H9 (cell line): ENCODE measurements at regions not wholly inside any gene's neighbourhood (a gene's known extent, or its start where the extent isn't known, plus 50 kb on each side); places are given as distances from the start of the nearest gene placed in this dataset.

ENCODE experiments used
- DNase-seq: peaks from one replicate; pipeline ENCODE4 v3.0.0-alpha.2; 2017
- H2AFZ ChIP-seq: one replicate; pipeline ENCODE4 v1.6.1; 2013; ENCODE audit warnings: mild to moderate bottlenecking, low read length, control low read depth, moderate library complexity
- H2AK5ac ChIP-seq: 2 replicates; pipeline ENCODE4 v1.6.1; 2013; ENCODE audit warnings: low read length, control low read depth, mixed read lengths; ENCODE audit not compliant: insufficient read length
- H2BK120ac ChIP-seq: one replicate; pipeline ENCODE4 v1.6.1; 2013; ENCODE audit warnings: low read depth, mild to moderate bottlenecking, low read length, control low read depth, inconsistent platforms; ENCODE audit not compliant: poor library complexity, severe bottlenecking
- H2BK12ac ChIP-seq: 2 replicates; pipeline ENCODE4 v1.6.1; 2013; ENCODE audit warnings: low read length, control low read depth, mixed read lengths, low read depth; ENCODE audit not compliant: insufficient read length
- H2BK15ac ChIP-seq: 2 replicates; pipeline ENCODE4 v1.6.1; 2013; ENCODE audit warnings: low read depth, low read length, control low read depth
- H2BK20ac ChIP-seq: one replicate; pipeline ENCODE4 v1.6.1; 2013; ENCODE audit warnings: low read depth, mild to moderate bottlenecking, low read length, control low read depth, inconsistent platforms; ENCODE audit not compliant: poor library complexity, severe bottlenecking
- H2BK5ac ChIP-seq: 2 replicates; pipeline ENCODE4 v1.6.1; 2013; ENCODE audit warnings: low read length, control low read depth, mixed read lengths; ENCODE audit not compliant: insufficient read length
- H3K14ac ChIP-seq: 2 replicates; pipeline ENCODE4 v1.6.1; 2013; ENCODE audit warnings: low read length, control low read depth; ENCODE audit not compliant: insufficient read depth
- H3K18ac ChIP-seq: 2 replicates; pipeline ENCODE4 v1.6.1; 2013; ENCODE audit warnings: low read depth, mild to moderate bottlenecking, mixed read lengths, low read length, control low read depth; ENCODE audit not compliant: insufficient read length
- H3K23ac ChIP-seq: 2 replicates; pipeline ENCODE4 v1.6.1; 2013; ENCODE audit warnings: low read length, control low read depth, mixed read lengths, low read depth; ENCODE audit not compliant: insufficient read length
- H3K23me2 ChIP-seq: 2 replicates; pipeline ENCODE4 v1.6.1; 2013; ENCODE audit warnings: low read depth, mild to moderate bottlenecking, mixed read lengths, low read length, control low read depth; ENCODE audit not compliant: insufficient read length, poor library complexity, severe bottlenecking
- H3K27ac ChIP-seq: 2 replicates; pipeline ENCODE4 v1.5.1; 2013; ENCODE audit warnings: low read length, control low read depth, mixed read lengths, low read depth; ENCODE audit not compliant: insufficient read length
- H3K27me3 ChIP-seq: 2 replicates; pipeline ENCODE4 v1.6.1; 2013; ENCODE audit warnings: low read length, control low read depth, inconsistent platforms; ENCODE audit not compliant: insufficient read depth
- H3K4ac ChIP-seq: 2 replicates; pipeline ENCODE4 v1.6.1; 2013; ENCODE audit warnings: low read depth, mild to moderate bottlenecking, control low read depth, inconsistent platforms, low read length, moderate library complexity
- H3K4me1 ChIP-seq: 2 replicates; pipeline ENCODE4 v1.6.1; 2013; ENCODE audit warnings: low read length, control low read depth, inconsistent platforms; ENCODE audit not compliant: insufficient read depth
- H3K4me2 ChIP-seq: 2 replicates; pipeline ENCODE4 v1.6.1; 2013; ENCODE audit warnings: low read length, control low read depth, mixed read lengths; ENCODE audit not compliant: insufficient read length, insufficient read depth
- H3K56ac ChIP-seq: 2 replicates; pipeline ENCODE4 v1.6.1; 2013; ENCODE audit warnings: low read depth, mild to moderate bottlenecking, mixed read lengths, low read length, control low read depth; ENCODE audit not compliant: insufficient read length
- H3K79me1 ChIP-seq: 2 replicates; pipeline ENCODE4 v1.6.1; 2013; ENCODE audit warnings: low read depth, mild to moderate bottlenecking, moderate library complexity, low read length, control low read depth, inconsistent platforms; ENCODE audit not compliant: insufficient read depth, poor library complexity, severe bottlenecking
- H3K79me2 ChIP-seq: 2 replicates; pipeline ENCODE4 v1.6.1; 2013; ENCODE audit warnings: low read length, control low read depth, inconsistent platforms; ENCODE audit not compliant: insufficient read depth
- H3K9ac ChIP-seq: 2 replicates; pipeline ENCODE4 v1.6.1; 2013; ENCODE audit warnings: low read length, control low read depth, mixed read lengths; ENCODE audit not compliant: insufficient read length; ENCODE audit errors: extremely low read depth
- H3K9me3 ChIP-seq: one replicate; pipeline ENCODE4 v1.6.1; 2013; ENCODE audit warnings: low read depth, low read length, inconsistent platforms; ENCODE audit not compliant: control insufficient read depth
- H3T11ph ChIP-seq: one replicate; pipeline ENCODE4 v1.6.1; 2013; ENCODE audit warnings: mild to moderate bottlenecking, low read length, control low read depth, inconsistent platforms
- H4K20me1 ChIP-seq: one replicate; pipeline ENCODE4 v1.6.1; 2013; ENCODE audit not compliant: control insufficient read depth, insufficient read length, insufficient read depth
- H4K5ac ChIP-seq: 2 replicates; pipeline ENCODE4 v1.6.1; 2013; ENCODE audit warnings: low read depth, mild to moderate bottlenecking, mixed read lengths, low read length, control low read depth; ENCODE audit not compliant: insufficient read length
- H4K8ac ChIP-seq: replicated peaks from 2 replicates; pipeline ENCODE4 v1.6.1; 2013; ENCODE audit warnings: low read length, control low read depth, mixed read lengths, low read depth; ENCODE audit not compliant: insufficient read length
- H4K91ac ChIP-seq: 2 replicates; pipeline ENCODE4 v1.6.1; 2013; ENCODE audit warnings: low read depth, mild to moderate bottlenecking, moderate library complexity, mixed read lengths, low read length, control low read depth; ENCODE audit not compliant: insufficient read length
- H3K27ac Mint-ChIP-seq, 3 experiments: 2 replicates in 2 of 3; 3 replicates in 1 of 3; pipeline ENCODE4 v1.8.0; 2020 to 2021; ENCODE audit warnings: mixed read lengths in 3 of 3, mild to moderate bottlenecking in 1 of 3, moderate library complexity in 1 of 3
- H3K27me3 Mint-ChIP-seq: 2 replicates; pipeline ENCODE4 v1.8.0; 2021; ENCODE audit warnings: low read depth, mild to moderate bottlenecking, moderate library complexity, mixed read lengths
- H3K36me3 Mint-ChIP-seq, 3 experiments: 2 replicates in 2 of 3; 3 replicates in 1 of 3; pipeline ENCODE4 v1.8.0; 2020 to 2021; ENCODE audit warnings: low read depth in 3 of 3, mixed read lengths in 3 of 3; ENCODE audit not compliant: insufficient read depth in 1 of 3
- H3K4me1 Mint-ChIP-seq, 2 experiments: 2 replicates each; pipeline ENCODE4 v1.8.0; 2020; ENCODE audit warnings: mixed read lengths in 2 of 2
- H3K4me3 Mint-ChIP-seq, 2 experiments: 2 replicates in 1 of 2; 3 replicates in 1 of 2; pipeline ENCODE4 v1.8.0; 2020 to 2021; ENCODE audit warnings: mild to moderate bottlenecking in 2 of 2, mixed read lengths in 2 of 2, moderate library complexity in 1 of 2
- H3K9me3 Mint-ChIP-seq, 2 experiments: 2 replicates in 1 of 2; 3 replicates in 1 of 2; pipeline ENCODE4 v1.8.0; 2020; ENCODE audit warnings: mild to moderate bottlenecking in 2 of 2, mixed read lengths in 2 of 2, moderate library complexity in 1 of 2
- CTCF ChIP-seq: fragments of 200-600 bp; sonication (generic); conservative IDR thresholded peaks from 3 replicates; pipeline ENCODE4 v1.8.0; 2021; ENCODE audit warnings: antibody characterized with exemption, mild to moderate bottlenecking
- WGBS: extraction: QIAGEN DNeasy Blood & Tissue Kit; methylation state at CpG from one replicate; pipeline ENCODE4 v1.1.7; 2013; ENCODE audit warnings: missing lambda C conversion rate, low lambda C conversion rate, mixed read lengths; ENCODE audit not compliant: insufficient read length; ENCODE audit errors: extremely low coverage; 5-methylcytosine and 5-hydroxymethylcytosine counted together

- no peaks in the 10 kb centered on the region for H3K36me3 Mint-ChIP-seq
- Histone ChIP-seq H3K4me2 (no peak overlapping the region), H2AFZ (no peak overlapping the region), H3K27ac (no peak overlapping the region), H3K4me1 (no peaks in the 10 kb centered on the region), H4K5ac (no peak overlapping the region), H4K91ac (no peak overlapping the region), H3K4ac (no peak overlapping the region), H3K79me2 (no peaks in the 10 kb centered on the region), H4K8ac (no peak overlapping the region), H2BK20ac (no peak overlapping the region), H3K18ac (no peak overlapping the region), H2BK120ac (no peak overlapping the region), H3K23ac (no peak overlapping the region), H3K9ac (no peak overlapping the region), H2AK5ac (no peak overlapping the region), H2BK5ac (no peak overlapping the region), H3K27me3 (no peaks in the 10 kb centered on the region), H2BK12ac (no peak overlapping the region), H3K14ac (no peak overlapping the region), H4K20me1 (no peaks in the 10 kb centered on the region), H3T11ph (no peak overlapping the region), H2BK15ac (no peak overlapping the region), H3K56ac (no peak overlapping the region), H3K79me1 (no peaks in the 10 kb centered on the region), H3K23me2 (no peaks in the 10 kb centered on the region), H3K9me3 (no peaks in the 10 kb centered on the region)
- no peaks in the 10 kb centered on the region for H3K27me3 Mint-ChIP-seq
- no peak for TF ChIP-seq CTCF
- no peaks in the 10 kb centered on the region for H3K9me3 Mint-ChIP-seq
- H3K4me1 Mint-ChIP-seq, result no peaks in the 10 kb centered on the region
- H3K27ac Mint-ChIP-seq, result no peak overlapping the region
- DNase-seq, result no peak
- no peak overlapping the region for H3K4me3 Mint-ChIP-seq
- no CpG with 5 or more reads among the region's 2 CpGs for WGBS
These were observed 1357.8 kb upstream of the ADGRB3 start for GRCh38 chr6:67277312-67277711.
